ENCODE measurements at regions not wholly inside any gene's neighbourhood (a gene's known extent, or its start where the extent isn't known, plus 50 kb on each side); places are given as distances from the start of the nearest gene placed in this dataset.

DNA sequence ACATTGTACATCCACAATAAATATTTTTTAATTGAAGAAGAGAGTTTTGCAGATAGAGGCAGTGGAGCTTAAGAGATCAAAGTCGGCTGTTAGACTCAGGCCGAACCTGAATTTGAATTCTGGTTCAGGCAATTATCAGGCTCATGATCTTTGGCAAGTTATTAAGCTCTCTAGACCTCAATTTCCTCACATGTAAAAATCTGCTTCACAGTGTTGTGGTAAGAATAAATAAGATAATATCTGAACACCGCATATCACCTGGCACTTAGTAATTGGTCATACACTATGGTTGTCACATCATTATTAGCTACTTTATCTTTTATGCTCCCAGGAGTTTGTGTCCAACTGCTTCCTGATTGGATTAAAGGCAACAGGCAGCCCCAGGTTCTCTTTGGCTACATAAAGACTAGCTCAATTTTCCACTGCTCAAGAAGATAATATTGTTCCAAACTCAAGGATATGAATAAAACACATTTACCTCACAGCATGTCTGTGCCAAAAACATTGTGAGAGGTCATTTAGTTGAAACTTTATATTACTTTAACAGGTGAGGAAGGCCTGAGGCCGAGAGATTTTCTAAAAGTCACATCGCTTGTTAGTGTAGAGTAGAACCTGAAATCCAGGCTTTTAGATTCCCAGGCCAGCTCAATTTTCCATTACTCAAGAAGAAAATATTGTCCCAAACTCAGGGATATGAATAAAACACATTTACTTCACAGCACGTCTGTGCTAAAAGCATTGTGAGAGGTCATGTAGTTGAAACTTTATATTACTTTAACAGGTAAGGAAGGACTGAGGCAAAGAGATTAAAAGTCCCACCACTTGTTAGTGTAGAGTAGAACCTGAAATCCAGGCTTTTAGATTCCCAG lies 289.2 kb upstream of the PTGER4 start:
- Mint-ChIP-seq H3K9me3 (no peaks in the 10 kb centered on the region), H3K4me3 (no peak overlapping the region), H3K36me3 (no peaks in the 10 kb centered on the region), H3K4me1 (peaks cover 19% of the 10 kb centered on the region), H3K27ac (no peak overlapping the region), H3K27me3 (no peaks in the 10 kb centered on the region)
- no peak for ATAC-seq (ENCODE audit: low read depth)
- DNase-seq (ENCODE audit: low spot score in 2 of 2), result no peak

- DNase-seq (ENCODE audit: low spot score in 2 of 2) (no peak), ATAC-seq (ENCODE audit: low read depth) (no peak)
- Mint-ChIP-seq H3K9me3 (no peaks in the 10 kb centered on the region), H3K4me1 (peaks cover 27% of the 10 kb centered on the region), H3K27me3 (no peaks in the 10 kb centered on the region), H3K4me3 (no peak overlapping the region), H3K27ac (no peak overlapping the region), H3K36me3 (no peaks in the 10 kb centered on the region)
These were observed 290.1 kb upstream of the PTGER4 start for GRCh38 chr5:40389591-40389990.

- H3K27me3 Mint-ChIP-seq, result no peaks in the 10 kb centered on the region
- H3K9me3 Mint-ChIP-seq, result no peaks in the 10 kb centered on the region
- no peaks in the 10 kb centered on the region for H3K36me3 Mint-ChIP-seq
- DNase-seq (ENCODE audit: low spot score in 2 of 2) (peak in 1 of 2 donors; percentile 21), ATAC-seq (ENCODE audit: low read depth) (peak; percentile 77)
- H3K27ac Mint-ChIP-seq, result no peak overlapping the region
- peaks cover 33% of the 10 kb centered on the region for H3K4me1 Mint-ChIP-seq
- H3K4me3 Mint-ChIP-seq, result no peak overlapping the region
These were observed 293.4 kb upstream of the PTGER4 start for GRCh38 chr5:40386289-40386688.

GRCh38 chr5:40385544-40385943 lies 294.2 kb upstream of the PTGER4 start:
- no peak for DNase-seq (ENCODE audit: low spot score in 2 of 2)
- Mint-ChIP-seq H3K9me3 (no peaks in the 10 kb centered on the region), H3K27me3 (no peaks in the 10 kb centered on the region), H3K27ac (no peak overlapping the region), H3K36me3 (no peaks in the 10 kb centered on the region), H3K4me3 (no peak overlapping the region), H3K4me1 (peaks cover 33% of the 10 kb centered on the region)
- ATAC-seq (ENCODE audit: low read depth), result no peak

GRCh38 chr5:40384782-40385390 lies 294.8 kb upstream of the PTGER4 start:
- no peaks in the 10 kb centered on the region for H3K9me3 Mint-ChIP-seq
- H3K36me3 Mint-ChIP-seq, result no peaks in the 10 kb centered on the region
- no peak overlapping the region for H3K27ac Mint-ChIP-seq
- H3K4me1 Mint-ChIP-seq, result peaks cover 33% of the 10 kb centered on the region
- H3K4me3 Mint-ChIP-seq, result no peak overlapping the region
- DNase-seq (ENCODE audit: low spot score in 2 of 2), result no peak
- H3K27me3 Mint-ChIP-seq, result no peaks in the 10 kb centered on the region
- ATAC-seq (ENCODE audit: low read depth), result no peak

DNA sequence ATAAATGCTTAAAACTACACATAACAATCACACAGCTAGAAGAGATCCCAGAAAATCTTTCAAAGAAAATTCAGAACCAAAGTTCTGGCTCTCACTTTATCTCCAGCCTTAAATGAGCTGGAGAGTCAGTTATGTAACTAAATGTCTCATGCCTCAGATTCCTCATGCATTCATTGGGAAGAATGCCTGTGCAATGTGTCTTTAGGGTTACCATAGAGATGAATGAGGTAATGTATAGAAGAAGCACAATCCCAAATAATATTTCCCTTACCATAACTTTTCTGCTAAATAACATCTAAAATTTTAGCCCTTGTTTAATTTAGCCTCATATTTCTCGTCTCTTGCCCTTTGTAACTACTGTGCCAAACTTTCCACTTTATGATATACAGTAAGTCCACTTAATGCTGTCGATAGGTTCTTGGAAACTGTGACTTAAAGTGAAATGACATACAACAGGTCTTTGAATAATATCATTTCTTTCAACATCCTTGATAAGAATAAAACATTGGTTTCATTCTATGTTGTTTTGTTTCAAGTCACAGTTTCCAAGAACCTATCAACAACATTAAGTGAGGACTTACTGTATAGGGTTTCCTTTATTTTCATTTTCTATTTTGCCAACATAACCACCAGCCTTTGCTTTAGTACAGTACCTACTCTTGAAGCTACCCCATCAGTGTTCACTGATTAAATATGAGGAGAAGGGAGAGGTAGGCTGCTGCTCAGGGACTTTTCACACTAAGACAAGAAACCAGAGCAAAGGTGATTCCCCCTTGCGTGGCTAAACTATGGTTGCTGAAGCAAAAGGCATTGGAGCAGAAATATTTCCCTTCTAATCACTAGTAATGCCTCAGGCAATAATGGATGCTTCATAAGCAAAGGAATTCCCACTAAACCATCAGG lies 295.7 kb upstream of the PTGER4 start:
- no peaks in the 10 kb centered on the region for H3K27me3 Mint-ChIP-seq
- no peak overlapping the region for H3K4me3 Mint-ChIP-seq
- H3K9me3 Mint-ChIP-seq, result no peaks in the 10 kb centered on the region
- H3K4me1 Mint-ChIP-seq, result peaks cover 33% of the 10 kb centered on the region
- no peaks in the 10 kb centered on the region for H3K36me3 Mint-ChIP-seq
- ATAC-seq (ENCODE audit: low read depth) (no peak), DNase-seq (ENCODE audit: low spot score in 2 of 2) (no peak)
- H3K27ac Mint-ChIP-seq, result no peak overlapping the region

GRCh38 chr5:40381676-40382363 lies 297.9 kb upstream of the PTGER4 start:
- DNase-seq (ENCODE audit: low spot score in 2 of 2), result no peak
- Mint-ChIP-seq H3K4me3 (no peak overlapping the region), H3K27me3 (no peaks in the 10 kb centered on the region), H3K9me3 (no peaks in the 10 kb centered on the region), H3K27ac (no peak overlapping the region), H3K36me3 (no peaks in the 10 kb centered on the region), H3K4me1 (peaks cover 32% of the 10 kb centered on the region)
- ATAC-seq (ENCODE audit: low read depth), result no peak

DNA sequence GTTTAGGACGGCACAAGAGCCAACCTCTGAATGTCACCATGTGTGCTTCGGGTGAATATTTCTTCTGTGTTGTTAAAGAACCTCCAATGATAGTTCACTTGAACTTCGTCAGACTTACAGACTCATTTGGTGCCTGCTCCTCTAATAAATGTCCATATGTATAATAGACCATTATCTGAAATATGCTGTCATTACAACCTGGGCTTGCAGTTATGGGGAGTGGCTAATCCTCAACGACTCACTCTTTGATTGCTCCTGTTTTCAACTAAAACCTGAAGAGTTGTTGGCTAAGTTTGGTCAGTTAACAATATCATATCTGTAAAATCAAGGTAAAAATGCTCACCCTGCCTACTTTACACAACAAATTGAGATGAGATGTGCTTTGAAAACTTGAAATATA lies 298.7 kb upstream of the PTGER4 start:
- Mint-ChIP-seq H3K27me3 (no peaks in the 10 kb centered on the region), H3K4me1 (peaks cover 32% of the 10 kb centered on the region), H3K36me3 (no peaks in the 10 kb centered on the region), H3K27ac (no peak overlapping the region), H3K9me3 (no peaks in the 10 kb centered on the region), H3K4me3 (no peak overlapping the region)
- no peak for ATAC-seq (ENCODE audit: low read depth)
- no peak for DNase-seq (ENCODE audit: low spot score in 2 of 2)

DNA sequence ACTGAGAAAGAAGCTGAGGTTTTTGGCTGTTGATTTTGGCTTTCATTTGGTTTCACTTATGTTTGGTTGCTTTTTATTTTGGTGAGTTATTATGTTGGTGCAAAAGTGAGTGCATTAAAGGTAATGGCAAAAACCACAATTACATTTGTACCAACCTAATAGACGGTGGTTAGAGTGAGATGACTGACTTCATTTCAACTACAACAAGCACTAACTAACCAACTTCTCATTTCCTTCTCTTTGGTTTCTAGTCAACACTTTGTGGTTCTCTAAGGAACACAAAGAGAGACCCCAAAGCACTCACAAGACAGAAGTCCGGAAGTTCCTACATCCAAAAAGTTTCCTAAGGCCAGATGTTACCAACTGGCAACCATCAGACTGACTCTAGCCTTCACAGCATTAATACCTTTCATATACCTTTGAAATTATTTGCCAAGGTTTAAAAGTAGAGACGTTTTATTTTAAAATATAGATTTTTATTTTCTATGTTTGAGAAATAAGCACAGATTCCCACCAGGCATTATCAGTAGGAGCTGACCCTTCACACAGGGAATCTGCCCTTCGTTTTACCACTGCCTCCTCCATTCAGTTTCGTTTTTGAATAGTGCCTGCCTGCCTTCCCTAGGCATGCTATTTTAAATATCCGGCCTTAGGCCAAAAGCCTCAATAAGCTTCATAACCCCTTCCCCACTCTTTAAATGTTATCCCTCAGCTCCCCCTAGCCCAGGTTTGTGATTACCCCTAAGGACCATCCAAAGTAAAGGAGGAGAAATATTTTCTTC lies 301.1 kb upstream of the PTGER4 start:
- no peak overlapping the region for H3K4me3 Mint-ChIP-seq
- ATAC-seq (ENCODE audit: low read depth) (no peak), DNase-seq (ENCODE audit: low spot score in 2 of 2) (no peak)
- H3K27me3 Mint-ChIP-seq, result no peaks in the 10 kb centered on the region
- peaks cover 16% of the 10 kb centered on the region for H3K4me1 Mint-ChIP-seq
- no peaks in the 10 kb centered on the region for H3K36me3 Mint-ChIP-seq
- no peaks in the 10 kb centered on the region for H3K9me3 Mint-ChIP-seq
- no peak overlapping the region for H3K27ac Mint-ChIP-seq

DNA sequence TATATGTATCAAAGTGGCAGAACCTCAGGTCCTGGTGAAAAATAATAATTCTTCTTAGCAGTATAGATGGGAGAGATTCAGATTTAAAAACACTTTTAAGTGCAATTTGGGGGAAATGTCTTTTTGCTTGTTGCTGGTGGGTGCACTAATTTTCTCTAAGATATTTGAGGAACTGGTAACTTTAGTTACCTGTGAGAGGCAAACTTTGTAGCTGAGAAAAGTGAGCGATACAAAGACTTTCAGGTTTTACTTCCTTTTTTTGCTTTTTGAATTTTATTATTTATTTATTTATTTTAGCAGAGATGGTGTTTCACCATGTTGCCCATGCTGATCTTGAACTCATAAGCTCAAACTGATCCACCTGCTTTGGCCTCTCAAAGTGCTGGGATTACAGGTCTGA lies 303.1 kb upstream of the PTGER4 start:
- H3K9me3 Mint-ChIP-seq, result no peaks in the 10 kb centered on the region
- ATAC-seq (ENCODE audit: low read depth), result peak; percentile 91
- DNase-seq (ENCODE audit: low spot score in 2 of 2), result peak in 1 of 2 donors; percentile 8
- no peak overlapping the region for H3K27ac Mint-ChIP-seq
- H3K4me3 Mint-ChIP-seq, result no peak overlapping the region
- peaks cover 16% of the 10 kb centered on the region for H3K4me1 Mint-ChIP-seq
- H3K27me3 Mint-ChIP-seq, result no peaks in the 10 kb centered on the region
- H3K36me3 Mint-ChIP-seq, result no peaks in the 10 kb centered on the region

GRCh38 chr5:40374853-40375252 lies 304.9 kb upstream of the PTGER4 start:
- DNase-seq (ENCODE audit: low spot score in 2 of 2), result no peak
- H3K4me3 Mint-ChIP-seq, result no peak overlapping the region
- H3K4me1 Mint-ChIP-seq, result peaks cover 16% of the 10 kb centered on the region
- H3K27me3 Mint-ChIP-seq, result no peaks in the 10 kb centered on the region
- no peaks in the 10 kb centered on the region for H3K36me3 Mint-ChIP-seq
- H3K9me3 Mint-ChIP-seq, result peaks cover 3% of the 10 kb centered on the region
- no peak overlapping the region for H3K27ac Mint-ChIP-seq
- no peak for ATAC-seq (ENCODE audit: low read depth)

DNA sequence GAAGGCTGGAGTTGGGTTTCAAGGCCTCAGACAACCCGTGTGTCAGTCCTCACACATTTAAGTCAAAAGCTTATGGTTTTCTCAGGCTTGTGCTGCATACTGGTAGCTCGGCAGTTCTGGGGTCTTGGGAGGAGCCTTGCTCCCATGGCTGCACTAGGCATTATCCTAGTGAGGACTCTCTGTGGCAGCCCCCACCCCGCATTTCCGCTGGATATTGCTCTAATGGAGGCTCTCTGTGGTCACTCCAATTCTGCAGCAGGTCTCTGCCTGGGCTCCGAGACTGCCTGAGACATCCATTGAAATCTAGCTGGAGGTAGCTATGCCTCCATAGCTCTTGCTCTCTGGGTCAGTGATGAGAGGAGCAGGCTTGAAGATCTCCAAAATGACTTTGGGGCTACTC lies 311.5 kb upstream of the PTGER4 start:
- H3K27me3 Mint-ChIP-seq, result no peaks in the 10 kb centered on the region
- no peaks in the 10 kb centered on the region for H3K36me3 Mint-ChIP-seq
- peaks cover 2% of the 10 kb centered on the region for H3K4me1 Mint-ChIP-seq
- H3K4me3 Mint-ChIP-seq, result no peak overlapping the region
- peaks cover 3% of the 10 kb centered on the region for H3K9me3 Mint-ChIP-seq
- H3K27ac Mint-ChIP-seq, result no peak overlapping the region
- no peak for DNase-seq (ENCODE audit: low spot score in 2 of 2)
- no peak for ATAC-seq (ENCODE audit: low read depth)

- Mint-ChIP-seq H3K36me3 (no peaks in the 10 kb centered on the region), H3K27me3 (no peaks in the 10 kb centered on the region), H3K4me1 (peaks cover 2% of the 10 kb centered on the region), H3K27ac (no peak overlapping the region), H3K4me3 (no peak overlapping the region), H3K9me3 (peaks cover 7% of the 10 kb centered on the region)
- ATAC-seq (ENCODE audit: low read depth), result no peak
- no peak for DNase-seq (ENCODE audit: low spot score in 2 of 2)
These were observed 312.5 kb upstream of the PTGER4 start for GRCh38 chr5:40367255-40367654.

Measured in memory B cell (primary cell).